GM13976 (cell line): ENCODE measurements at regions not wholly inside any gene's neighbourhood (a gene's known extent, or its start where the extent isn't known, plus 50 kb on each side); places are given as distances from the start of the nearest gene placed in this dataset.

Experiments
- DNase-seq: peaks from one replicate; pipeline ENCODE4 v3.0.0; 2012; ENCODE audit warnings: low spot score
- in situ Hi-C: fragments of 300-500 bp; cut with MboI; formaldehyde crosslinking; loops from one replicate; pipeline ENCODE4 v1.12.0; 2022; ENCODE audit warnings: low sequenced_read_pairs, mixed read lengths, inconsistent platforms; ENCODE audit not compliant: unreplicated experiment
- TF ChIP-seq, protein P1 (sequence below): IDR thresholded peaks from 2 replicates; pipeline ENCODE4 v1.5.1; 2012; ENCODE audit warnings: borderline replicate concordance, mild to moderate bottlenecking; ENCODE audit not compliant: insufficient read depth; ENCODE audit errors: extremely low read depth, missing control alignments, control extremely low read depth

DNA sequence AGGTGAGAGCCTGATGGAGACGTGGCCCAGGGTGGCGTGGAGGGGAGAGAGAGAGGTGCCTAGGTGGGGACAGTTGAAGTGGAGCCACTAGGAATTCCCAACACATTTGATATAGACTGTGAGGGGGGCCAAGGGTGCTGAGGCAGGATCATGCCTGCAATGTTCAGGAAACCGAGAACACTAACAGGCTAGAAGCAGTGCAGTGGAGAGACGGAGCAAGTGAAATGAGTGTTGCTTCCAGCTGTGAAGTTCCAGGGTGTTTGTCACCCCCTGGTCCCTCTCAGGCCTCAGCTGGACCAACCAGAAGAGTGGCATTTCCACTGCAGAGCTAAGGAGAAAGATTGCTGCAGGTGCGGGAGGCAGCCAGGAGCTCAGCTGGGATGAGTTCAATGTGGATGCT lies 127.1 kb downstream of the RIPK4 start:
- DNase-seq, result no peak
- in situ Hi-C loops, result no loop called here
- TF ChIP-seq, protein P1, sequence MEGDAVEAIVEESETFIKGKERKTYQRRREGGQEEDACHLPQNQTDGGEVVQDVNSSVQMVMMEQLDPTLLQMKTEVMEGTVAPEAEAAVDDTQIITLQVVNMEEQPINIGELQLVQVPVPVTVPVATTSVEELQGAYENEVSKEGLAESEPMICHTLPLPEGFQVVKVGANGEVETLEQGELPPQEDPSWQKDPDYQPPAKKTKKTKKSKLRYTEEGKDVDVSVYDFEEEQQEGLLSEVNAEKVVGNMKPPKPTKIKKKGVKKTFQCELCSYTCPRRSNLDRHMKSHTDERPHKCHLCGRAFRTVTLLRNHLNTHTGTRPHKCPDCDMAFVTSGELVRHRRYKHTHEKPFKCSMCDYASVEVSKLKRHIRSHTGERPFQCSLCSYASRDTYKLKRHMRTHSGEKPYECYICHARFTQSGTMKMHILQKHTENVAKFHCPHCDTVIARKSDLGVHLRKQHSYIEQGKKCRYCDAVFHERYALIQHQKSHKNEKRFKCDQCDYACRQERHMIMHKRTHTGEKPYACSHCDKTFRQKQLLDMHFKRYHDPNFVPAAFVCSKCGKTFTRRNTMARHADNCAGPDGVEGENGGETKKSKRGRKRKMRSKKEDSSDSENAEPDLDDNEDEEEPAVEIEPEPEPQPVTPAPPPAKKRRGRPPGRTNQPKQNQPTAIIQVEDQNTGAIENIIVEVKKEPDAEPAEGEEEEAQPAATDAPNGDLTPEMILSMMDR, result no peak

DNA sequence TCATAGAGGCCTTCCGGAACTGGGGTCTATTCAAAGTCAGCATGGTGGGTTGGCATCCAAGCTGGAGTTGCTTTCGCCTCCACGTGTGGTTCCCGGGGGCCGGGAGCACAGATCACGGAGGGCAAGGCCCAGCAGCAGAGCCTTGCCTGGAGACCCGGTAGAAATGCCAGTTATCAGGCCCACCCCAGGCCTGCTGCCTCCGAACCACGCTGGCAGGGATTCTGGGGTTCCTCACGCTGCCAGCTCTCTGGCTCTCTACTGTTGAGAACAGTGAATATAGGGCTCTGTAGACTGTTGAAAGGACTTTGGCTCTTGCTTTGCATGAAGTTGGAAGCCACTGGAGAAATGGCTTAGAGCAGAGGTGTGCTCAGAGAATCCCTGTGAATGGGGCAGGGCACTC lies 127.5 kb downstream of the RIPK4 start:
- in situ Hi-C loops, result no loop called here
- TF ChIP-seq, protein P1, result no peak

DNA sequence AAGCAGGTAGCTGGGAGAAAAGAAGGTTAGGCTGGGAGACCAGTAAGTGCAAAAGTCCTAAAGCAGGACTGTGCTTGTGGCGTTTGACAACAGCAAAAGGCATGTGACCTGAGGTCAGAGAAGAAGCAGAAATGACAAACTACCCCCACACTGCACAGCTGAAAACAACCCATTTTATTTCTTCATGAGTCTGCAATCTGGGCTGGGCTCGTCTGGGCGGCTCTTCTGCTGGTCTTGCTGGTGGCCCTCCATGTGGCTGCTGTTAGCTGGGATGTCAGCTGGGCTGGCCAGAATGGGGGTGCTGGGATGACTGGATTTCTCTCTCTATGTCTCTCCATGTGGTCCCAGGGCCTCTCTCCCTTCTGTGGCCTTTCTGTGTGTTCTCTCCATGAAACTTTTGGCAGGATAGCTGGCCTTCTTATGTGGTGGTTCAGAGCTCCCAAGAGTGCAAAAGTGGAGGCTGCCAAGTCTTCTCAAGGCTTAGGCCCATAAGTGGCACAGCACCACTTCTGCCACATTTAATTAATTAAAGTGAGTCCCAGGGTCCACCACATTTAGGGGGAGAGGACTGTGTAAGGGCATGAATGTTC lies 128.6 kb downstream of the RIPK4 start:
- TF ChIP-seq, protein P1, result no peak
- in situ Hi-C loops, result no loop called here
- DNase-seq, result no peak

More for the DNA sequence above, 127.5 kb downstream of the RIPK4 start:
- no peak for DNase-seq

DNA sequence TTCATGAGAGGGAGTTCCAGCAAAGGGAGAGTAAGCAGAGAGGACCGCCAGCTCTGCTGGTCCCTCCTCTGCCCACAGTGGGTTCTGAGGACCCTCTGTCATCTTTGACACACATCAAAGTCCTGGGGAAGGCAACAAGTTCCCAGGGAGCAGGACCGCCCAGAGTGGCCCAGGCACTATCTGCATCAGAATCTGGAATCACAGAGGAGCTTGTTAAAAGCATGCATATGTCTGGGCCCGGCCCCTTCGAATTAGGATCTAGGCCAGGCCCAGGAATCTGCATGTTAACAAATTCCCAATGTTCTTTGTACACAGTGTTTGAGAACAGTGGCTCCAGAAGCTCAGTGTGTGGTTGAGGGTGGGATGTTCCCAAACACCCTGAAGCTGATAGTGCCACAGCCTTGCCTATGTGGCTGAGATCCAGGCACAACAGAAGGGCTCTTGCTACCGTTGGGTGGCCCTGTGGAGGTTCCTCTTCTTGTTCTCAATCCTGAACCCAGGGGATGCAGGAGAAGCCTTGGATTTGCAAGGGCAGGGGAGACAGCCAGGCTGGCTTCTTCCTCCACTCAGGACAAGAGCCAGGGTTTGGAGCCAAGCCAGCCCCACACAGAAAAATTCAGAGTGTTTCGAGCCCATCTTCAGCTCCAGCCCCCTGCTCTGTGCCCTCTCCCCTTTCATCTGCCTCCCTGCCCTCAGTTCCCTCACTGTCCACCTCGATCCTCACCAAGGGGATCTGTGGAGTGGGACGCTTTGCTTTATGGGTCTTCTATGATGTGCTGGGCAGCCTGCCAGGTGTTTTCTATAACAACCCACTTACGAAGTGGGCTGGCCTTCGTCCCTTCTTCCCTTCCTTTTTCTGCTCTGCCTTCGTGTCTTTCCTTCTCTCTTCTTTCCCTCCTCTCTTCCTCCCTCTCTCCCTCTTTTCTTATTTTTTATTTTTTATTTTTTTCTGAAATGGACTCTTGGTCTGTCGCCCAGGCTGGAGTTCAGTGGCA lies 129.0 kb upstream of the TMPRSS2 start:
- TF ChIP-seq, protein P1, result no peak
- in situ Hi-C loops, result no loop called here
- no peak for DNase-seq

DNA sequence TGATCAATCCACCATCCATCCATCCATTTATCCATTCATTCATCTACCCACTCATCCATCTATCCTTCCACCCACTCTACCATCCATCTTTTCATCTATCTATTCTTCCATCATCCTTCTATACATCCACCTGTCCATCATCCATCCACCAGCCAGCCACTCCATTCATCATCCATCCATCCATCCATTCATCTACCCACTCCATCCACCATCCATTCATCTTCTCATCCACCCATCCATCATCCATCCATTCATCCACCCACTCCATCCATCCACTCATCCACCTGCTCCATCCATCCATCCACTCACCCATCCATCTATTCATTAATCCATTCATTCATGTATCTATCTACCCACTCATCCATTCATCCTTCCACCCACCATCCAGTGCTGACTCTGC lies 127.9 kb upstream of the TMPRSS2 start:
- TF ChIP-seq, protein P1, result no peak
- no peak for DNase-seq
- in situ Hi-C loops, result no loop called here

DNA sequence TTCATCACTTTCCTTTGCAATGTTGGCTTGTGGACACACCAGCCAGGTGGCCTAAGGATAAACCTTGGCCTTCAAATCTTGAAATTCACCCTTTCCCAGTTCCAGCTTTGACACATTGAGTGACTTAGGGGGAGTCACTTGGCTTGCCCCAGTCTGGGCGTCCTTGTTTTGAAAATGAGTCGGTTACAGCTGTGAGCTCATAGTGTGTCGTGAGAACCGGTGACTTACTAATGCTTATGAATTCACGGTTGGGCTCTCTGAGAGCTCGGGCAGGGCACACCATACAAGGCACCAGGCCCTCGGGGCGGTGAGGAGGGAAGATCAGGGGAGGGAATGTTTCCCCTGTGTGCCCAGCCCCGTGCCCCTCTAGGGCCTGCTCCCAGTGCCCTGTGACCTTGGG lies 126.9 kb upstream of the TMPRSS2 start:
- TF ChIP-seq, protein P1, result no peak
- no peak for DNase-seq
- in situ Hi-C loops, result no loop called here
